ENCODE measurements at regions not wholly inside any gene's neighbourhood (a gene's known extent, or its start where the extent isn't known, plus 50 kb on each side); places are given as distances from the start of the nearest gene placed in this dataset.

DNA sequence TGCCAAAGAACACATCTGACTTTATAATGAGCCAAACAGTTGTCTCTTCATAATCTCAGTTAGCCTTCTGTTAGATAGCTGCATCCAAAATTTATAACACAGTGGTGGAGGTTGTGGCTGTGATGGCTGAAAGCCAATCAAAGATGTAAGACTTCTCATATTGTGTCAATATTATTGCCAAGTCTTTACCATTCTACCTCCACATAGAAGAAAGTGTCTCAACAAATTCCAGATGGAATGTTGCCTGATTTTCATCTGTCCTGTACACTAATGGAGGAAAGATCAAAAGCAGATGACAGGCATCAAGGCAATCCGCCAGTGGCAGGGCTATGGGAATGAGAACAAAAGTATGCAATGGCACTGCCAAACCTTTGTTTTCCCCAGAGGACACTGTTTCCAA is 813.1 kb upstream of the NOVA1 start:
- TF ChIP-seq EZH2 (IDR thresholded peaks at IDR 0.05; ENCODE audit: insufficient read depth, poor library complexity, severe bottlenecking) = no peak
- no peak for TF ChIP-seq EZH2phosphoT487 (IDR thresholded peaks at IDR 0.05; ENCODE audit: insufficient read depth, low read depth)
